C4-2B (cell line): ENCODE measurements at regions not wholly inside any gene's neighbourhood (a gene's known extent, or its start where the extent isn't known, plus 50 kb on each side); places are given as distances from the start of the nearest gene placed in this dataset.

Experiments
- H3K27ac ChIP-seq: fragments of 450-650 bp; 2 replicates; pipeline ENCODE4 v1.5.1; 2017
- CTCF ChIP-seq: fragments of 450-650 bp; conservative IDR thresholded peaks from 2 replicates; pipeline ENCODE4 v1.5.1; 2017; ENCODE audit warnings: mild to moderate bottlenecking
- ZFX ChIP-seq: fragments of 450-650 bp; IDR thresholded peaks from 2 replicates; pipeline ENCODE4 v1.6.1; 2017

- no peak overlapping the region for H3K27ac ChIP-seq
- TF ChIP-seq CTCF (no peak), ZFX (no peak)
Observed at GRCh38 chr7:56537952-56538351, 421.7 kb upstream of the NUPR2 start.

- no peak overlapping the region for H3K27ac ChIP-seq
- TF ChIP-seq CTCF (no peak), ZFX (no peak)
Observed at GRCh38 chr7:56537477-56537876, 421.3 kb upstream of the NUPR2 start.

GRCh38 chr7:56495165-56495564 is 378.9 kb upstream of the NUPR2 start:
- TF ChIP-seq CTCF (no peak), ZFX (no peak)
- H3K27ac ChIP-seq: no peak overlapping the region

- no peak overlapping the region for H3K27ac ChIP-seq
- no peak for TF ChIP-seq CTCF
- TF ChIP-seq ZFX: no peak
Observed at GRCh38 chr7:56493704-56494450, 377.7 kb upstream of the NUPR2 start.

- no peak for TF ChIP-seq CTCF
- TF ChIP-seq ZFX: no peak
- H3K27ac ChIP-seq: no peak overlapping the region
Observed at GRCh38 chr7:56493196-56493595, 377.0 kb upstream of the NUPR2 start.

- no peak overlapping the region for H3K27ac ChIP-seq
- TF ChIP-seq ZFX (no peak), CTCF (no peak)
Observed at GRCh38 chr7:56491636-56492425, 375.6 kb upstream of the NUPR2 start.

- TF ChIP-seq CTCF (no peak), ZFX (no peak)
- H3K27ac ChIP-seq: no peak overlapping the region
Observed at GRCh38 chr7:56483861-56484550, 367.8 kb upstream of the NUPR2 start.
